Small intestine (tissue), 7 donors: ENCODE measurements at regions not wholly inside any gene's neighbourhood (a gene's known extent, or its start where the extent isn't known, plus 50 kb on each side); places are given as distances from the start of the nearest gene placed in this dataset.

ENCODE experiments used
- DNase-seq, 2 donors: peaks; one replicate each; pipeline versions ENCODE4 v3.0.0 to v3.0.0-alpha.2; 2013
- FAIRE-seq: peaks from 2 replicates; lab custom pipeline; 2012; peaks lifted over from hg19 to GRCh38; lab: Jason Lieb, UNC
- H3K27ac ChIP-seq, 3 donors: one replicate each; pipeline ENCODE4 v1.5.1; 2013; ENCODE audit warnings: low read length in 2 of 3, mild to moderate bottlenecking in 2 of 3, control low read depth in 1 of 3, inconsistent platforms in 1 of 3, low read depth in 1 of 3, moderate library complexity in 1 of 3
- H3K27me3 ChIP-seq, 3 donors: one replicate each; pipeline ENCODE4 v1.6.1; 2013; ENCODE audit warnings: low read length in 3 of 3, inconsistent platforms in 1 of 3; ENCODE audit not compliant: control insufficient read depth in 3 of 3, insufficient read depth in 3 of 3
- H3K36me3 ChIP-seq, 3 donors: one replicate each; pipeline ENCODE4 v1.6.1; 2013; ENCODE audit warnings: low read length in 3 of 3, inconsistent platforms in 1 of 3, low read depth in 1 of 3, mild to moderate bottlenecking in 1 of 3, moderate library complexity in 1 of 3; ENCODE audit not compliant: control insufficient read depth in 3 of 3, insufficient read depth in 2 of 3
- H3K4me1 ChIP-seq, 3 donors: one replicate each; pipeline ENCODE4 v1.6.1; 2013; ENCODE audit warnings: low read length in 2 of 3, inconsistent platforms in 1 of 3, low read depth in 1 of 3, mild to moderate bottlenecking in 1 of 3, moderate library complexity in 1 of 3; ENCODE audit not compliant: control insufficient read depth in 3 of 3, insufficient read depth in 2 of 3
- H3K4me3 ChIP-seq, 3 donors: one replicate each; pipeline ENCODE4 v1.5.1; 2013; ENCODE audit warnings: low read length in 3 of 3, control low read depth in 1 of 3, inconsistent platforms in 1 of 3, low read depth in 1 of 3, mild to moderate bottlenecking in 1 of 3, moderate library complexity in 1 of 3
- H3K9me3 ChIP-seq, 2 donors: one replicate each; pipeline ENCODE4 v1.6.1; 2013; ENCODE audit warnings: low read depth in 1 of 2, low read length in 1 of 2; ENCODE audit not compliant: control insufficient read depth in 2 of 2, insufficient read depth in 1 of 2
- WGBS, 3 donors: extraction: QIAGEN DNeasy Blood & Tissue Kit; methylation state at CpG; one replicate each; pipeline ENCODE4 v1.1.7; 2013; 5-methylcytosine and 5-hydroxymethylcytosine counted together
- donor health status: healthy with polysubstance abuse.
- donor health status: control.
- donor health status: control.
- donor health status: Bipolar disorder and iron deficiency.
- donor health status: healthy.

DNA sequence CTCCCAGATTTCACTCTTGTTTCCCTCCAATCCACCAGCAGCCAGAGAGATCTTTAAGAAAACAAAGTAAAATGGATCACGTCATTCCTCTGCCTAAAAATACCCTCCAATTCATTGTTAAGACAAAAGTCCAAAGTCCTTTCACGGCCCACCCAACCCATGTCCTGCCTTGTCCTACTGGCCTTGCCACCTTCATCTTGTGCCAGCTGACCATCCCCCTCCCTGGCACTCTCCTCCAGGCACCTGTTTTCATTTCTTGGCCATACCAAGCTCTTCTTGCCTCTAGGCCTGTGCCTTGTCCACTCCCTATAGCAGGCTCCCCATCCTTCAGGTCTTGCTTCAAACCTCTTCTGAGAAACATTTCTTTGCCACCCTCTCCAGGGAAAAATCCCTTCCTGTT, 307.6 kb downstream of the MSX2 start:
- Histone ChIP-seq H3K4me3 (no peak overlapping the region), H3K36me3 (no peaks in the 10 kb centered on the region), H3K27ac (no peak overlapping the region), H3K27me3 (no peaks in the 10 kb centered on the region), H3K9me3 (peaks cover 0 to 4% of the 10 kb centered on the region in 2 donors), H3K4me1 (no peaks in the 10 kb centered on the region)
- FAIRE-seq, result no peak
- no peak for DNase-seq
- WGBS, 3 donors, result 8 to 57% (median 22%) methylated on average over 2 of the region's 2 CpGs

DNA sequence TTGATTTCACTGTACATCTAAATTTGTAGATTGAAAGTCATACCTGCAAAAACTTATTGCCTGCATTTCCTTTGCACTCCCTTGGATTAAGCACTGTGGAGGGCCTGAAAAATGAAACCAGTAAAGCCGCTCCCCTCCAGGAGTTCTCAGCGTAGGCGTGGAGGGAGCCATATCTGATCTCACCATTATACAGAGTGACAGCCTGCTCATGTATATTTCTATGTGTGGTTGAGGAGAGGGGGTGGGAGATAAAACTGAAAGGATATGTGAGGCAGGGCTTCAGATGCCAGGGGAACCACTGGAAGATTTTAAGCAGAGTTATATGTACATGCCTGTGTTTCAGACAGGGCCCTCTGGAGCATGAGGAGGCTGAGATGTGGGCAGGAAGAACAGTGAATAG, 303.0 kb downstream of the MSX2 start:
- FAIRE-seq (no peak), DNase-seq (no peak)
- Histone ChIP-seq H3K27me3 (no peaks in the 10 kb centered on the region), H3K4me1 (no peaks in the 10 kb centered on the region), H3K4me3 (no peak overlapping the region), H3K9me3 (peaks cover 0 to 8% of the 10 kb centered on the region in 2 donors), H3K27ac (no peak overlapping the region), H3K36me3 (no peaks in the 10 kb centered on the region)
- 58 to 82% (median 71%) methylated on average over 3 of the region's 3 CpGs for WGBS, 3 donors

DNA sequence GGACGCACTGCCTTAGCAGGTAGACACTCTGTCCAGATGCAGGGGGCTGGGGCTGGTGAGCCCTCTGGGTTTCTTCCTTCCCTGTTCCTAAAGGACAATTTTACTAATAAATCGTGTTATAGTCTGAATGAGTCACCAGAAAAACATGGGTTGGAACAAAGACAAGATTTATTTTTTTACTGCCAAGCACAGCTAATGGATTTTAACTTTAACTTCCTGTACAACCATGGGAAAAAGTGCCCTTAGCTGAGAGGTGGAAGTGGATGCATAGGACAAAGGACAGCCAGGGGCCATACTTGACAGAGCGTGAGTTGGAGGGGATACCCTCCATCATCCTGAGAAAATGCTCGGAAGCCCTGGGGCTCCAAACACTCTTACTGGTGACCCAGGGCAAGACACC, 300.7 kb downstream of the MSX2 start:
- DNase-seq (no peak), FAIRE-seq (no peak)
- no peak overlapping the region for H3K27ac ChIP-seq
- H3K27me3 ChIP-seq, result no peaks in the 10 kb centered on the region
- no peak overlapping the region for H3K4me3 ChIP-seq
- WGBS, 3 donors, result 63 to 74% (median 70%) methylated on average over 4 of the region's 4 CpGs
- peaks cover 0 to 8% of the 10 kb centered on the region in 2 donors for H3K9me3 ChIP-seq
- no peaks in the 10 kb centered on the region for H3K4me1 ChIP-seq
- no peaks in the 10 kb centered on the region for H3K36me3 ChIP-seq

DNA sequence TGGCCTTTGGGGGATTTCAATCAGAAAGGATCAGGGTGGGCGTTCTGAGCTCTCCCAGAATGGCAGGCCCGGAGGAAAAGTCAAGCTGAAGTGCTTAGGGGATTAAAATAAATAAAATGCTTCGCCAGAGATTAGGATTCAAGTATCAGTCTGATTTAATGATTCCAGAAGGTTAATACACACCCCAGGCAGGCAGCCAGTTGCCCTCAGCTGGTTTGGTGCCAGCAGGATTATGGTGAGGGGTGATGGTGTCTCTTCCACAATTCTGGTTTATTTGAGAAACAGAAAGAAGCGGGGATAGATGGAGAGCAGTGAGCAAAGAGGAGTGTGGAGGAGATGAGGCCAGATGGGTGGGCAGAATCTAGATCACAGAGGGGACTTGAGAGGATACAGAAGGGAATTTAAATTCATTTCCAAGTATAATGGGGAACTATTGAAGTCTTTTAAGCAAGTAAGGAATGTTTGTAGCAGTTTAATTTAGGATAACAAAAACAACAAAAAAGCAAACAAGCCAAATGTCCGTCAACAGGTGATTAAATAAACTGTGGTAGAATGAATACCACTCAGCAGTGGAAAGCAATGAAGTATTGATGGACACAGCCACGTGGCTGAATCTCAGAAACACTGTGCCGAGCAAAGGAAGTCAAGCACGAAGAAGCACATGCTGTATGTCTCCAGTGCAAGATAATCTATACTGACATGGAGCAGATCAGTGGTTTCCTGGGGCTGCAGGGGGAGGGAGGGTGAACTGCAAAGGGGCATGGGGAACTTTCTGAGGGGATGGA, 297.7 kb downstream of the MSX2 start:
- Histone ChIP-seq H3K36me3 (no peaks in the 10 kb centered on the region), H3K4me3 (no peak overlapping the region), H3K27ac (no peak overlapping the region), H3K4me1 (no peaks in the 10 kb centered on the region), H3K27me3 (no peaks in the 10 kb centered on the region), H3K9me3 (peaks cover 0 to 8% of the 10 kb centered on the region in 2 donors)
- no peak for FAIRE-seq
- 47 to 49% (median 49%) methylated on average over 8 of the region's 8 CpGs for WGBS, 3 donors
- no peak for DNase-seq

DNA sequence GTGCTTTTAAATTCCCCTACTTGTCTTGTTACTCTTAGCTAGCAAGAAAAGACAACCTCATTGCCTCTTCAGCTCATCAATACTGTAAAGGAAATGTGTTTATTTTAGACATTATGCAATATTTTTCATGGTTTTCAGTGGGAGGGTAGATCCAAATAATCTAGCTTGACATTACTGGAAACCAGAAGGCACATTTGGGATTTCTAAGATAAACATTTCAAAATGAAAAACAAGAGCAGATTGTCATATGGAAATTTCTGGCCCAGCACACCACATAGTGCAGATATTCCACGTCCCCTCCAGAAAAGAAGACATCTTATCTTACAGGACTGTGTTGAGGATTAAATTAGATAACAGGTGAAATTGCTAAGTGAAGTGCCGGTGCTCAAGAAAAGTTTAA, 296.9 kb downstream of the MSX2 start:
- Histone ChIP-seq H3K4me1 (no peaks in the 10 kb centered on the region), H3K27me3 (no peaks in the 10 kb centered on the region), H3K36me3 (no peaks in the 10 kb centered on the region), H3K9me3 (peaks cover 0 to 8% of the 10 kb centered on the region in 2 donors), H3K4me3 (no peak overlapping the region), H3K27ac (no peak overlapping the region)
- no peak for FAIRE-seq
- 72 to 90% (median 73%) methylated on average over 2 of the region's 2 CpGs for WGBS, 3 donors
- no peak for DNase-seq

DNA sequence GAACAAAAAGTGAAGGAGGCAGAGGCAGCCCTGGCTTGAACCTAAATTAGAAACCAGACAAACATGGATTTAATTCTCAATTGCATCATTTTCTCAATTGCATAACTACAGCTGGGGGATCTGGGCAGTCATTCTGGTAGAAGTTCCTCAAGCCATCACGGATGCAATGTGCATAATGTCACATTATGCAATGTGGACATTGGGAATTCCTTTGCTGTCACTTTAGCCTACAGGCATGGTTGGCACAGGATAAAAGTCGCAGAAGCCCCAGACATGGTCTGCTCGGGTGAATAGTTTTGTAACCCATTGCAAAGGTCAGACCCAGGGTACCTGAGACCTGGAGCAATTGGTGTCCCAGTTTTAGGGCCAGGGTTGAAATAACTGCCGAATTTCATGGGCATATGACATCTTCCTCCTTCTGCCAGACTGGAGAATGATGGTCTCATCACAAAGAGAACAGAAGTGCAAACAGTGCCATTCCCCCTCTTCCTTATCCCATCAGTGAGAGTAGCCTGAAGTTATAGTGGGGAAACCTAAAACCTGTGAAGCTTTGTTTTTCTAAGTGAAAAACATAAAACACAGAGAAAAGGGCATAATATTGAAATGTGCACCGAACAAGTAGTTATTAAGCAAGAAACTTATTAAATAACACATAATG, 290.8 kb downstream of the MSX2 start:
- WGBS, 3 donors, result 56 to 70% (median 68%) methylated on average over 5 of the region's 5 CpGs
- Histone ChIP-seq H3K4me3 (no peak overlapping the region), H3K4me1 (no peaks in the 10 kb centered on the region), H3K9me3 (no peaks in the 10 kb centered on the region), H3K36me3 (no peaks in the 10 kb centered on the region), H3K27ac (no peak overlapping the region), H3K27me3 (peaks cover 0 to 2% (median 0%) of the 10 kb centered on the region in 3 donors)
- DNase-seq, result no peak
- FAIRE-seq, result no peak

DNA sequence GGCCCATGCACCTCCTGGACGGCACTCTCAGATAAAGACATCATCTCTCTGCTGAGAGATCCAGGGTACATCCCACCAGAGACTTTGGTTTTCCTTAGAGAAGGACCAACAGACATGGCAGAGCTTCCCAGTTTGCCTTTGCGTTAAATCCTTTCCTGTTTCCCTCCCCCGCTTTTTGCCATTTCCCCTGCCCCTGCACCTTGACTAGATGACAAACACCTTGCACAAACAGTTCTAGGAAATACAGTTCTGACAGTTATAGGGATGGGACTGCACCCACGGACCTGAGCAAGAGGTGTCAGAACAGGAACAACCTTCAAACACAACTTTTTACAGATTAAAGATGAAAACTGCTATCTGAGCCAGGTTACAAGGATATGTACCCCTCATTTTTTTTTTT, 288.9 kb downstream of the MSX2 start:
- Histone ChIP-seq H3K9me3 (no peaks in the 10 kb centered on the region), H3K4me1 (no peaks in the 10 kb centered on the region), H3K36me3 (no peaks in the 10 kb centered on the region), H3K27me3 (peaks cover 0 to 2% (median 0%) of the 10 kb centered on the region in 3 donors), H3K27ac (no peak overlapping the region), H3K4me3 (no peak overlapping the region)
- WGBS, 3 donors, result 66 to 74% (median 67%) methylated on average over 4 of the region's 4 CpGs
- FAIRE-seq, result no peak
- no peak for DNase-seq

DNA sequence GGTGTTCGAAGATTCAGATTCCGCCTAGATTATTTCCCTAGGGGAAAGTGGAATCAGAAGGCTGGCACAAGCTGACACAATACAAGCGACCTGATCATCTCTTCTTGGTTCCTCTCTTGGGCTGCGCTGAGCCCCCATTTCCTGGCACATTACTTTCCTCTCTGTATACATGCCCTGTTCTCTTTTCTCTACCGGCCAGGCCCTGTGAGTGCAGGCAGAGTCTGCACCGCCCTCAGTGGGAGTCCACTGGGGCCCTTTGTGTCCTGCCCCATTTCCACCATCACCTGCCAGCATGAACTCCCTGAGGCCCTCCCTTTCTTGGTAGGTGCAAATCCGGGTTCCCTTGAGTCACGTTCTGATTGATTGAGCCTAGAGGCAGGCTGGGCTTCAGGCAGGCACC, 287.9 kb downstream of the MSX2 start:
- WGBS, 3 donors, result 78 to 86% (median 80%) methylated on average over 8 of the region's 8 CpGs
- DNase-seq (no peak), FAIRE-seq (no peak)
- no peaks in the 10 kb centered on the region for H3K36me3 ChIP-seq
- no peak overlapping the region for H3K4me3 ChIP-seq
- H3K27me3 ChIP-seq, result peaks cover 0 to 2% (median 0%) of the 10 kb centered on the region in 3 donors
- no peaks in the 10 kb centered on the region for H3K9me3 ChIP-seq
- H3K27ac ChIP-seq, result no peak overlapping the region
- H3K4me1 ChIP-seq, result no peaks in the 10 kb centered on the region
